ENCODE measurements at regions not wholly inside any gene's neighbourhood (a gene's known extent, or its start where the extent isn't known, plus 50 kb on each side); places are given as distances from the start of the nearest gene placed in this dataset.

- DNase-seq = no peak
- intact Hi-C loops (cut with micrococcal nuclease) = no loop called here
- CTCF ChIA-PET = no interaction called here
- no peaks in the 10 kb centered on the region for H3K9me2 ChIP-seq (replicated peaks; ENCODE audit: low read length)
- H3K27me3 ChIP-seq (ENCODE audit: low read length) = no peaks in the 10 kb centered on the region
- BruUV-seq (replicated peaks) = no TSS peak
- no peaks in the 10 kb centered on the region for H3F3A ChIP-seq (ENCODE audit: low read length, unreplicated experiment)
- no peak overlapping the region for H3K27ac ChIP-seq (ENCODE audit: low read length)
- no peaks in the 10 kb centered on the region for H3K4me1 ChIP-seq (ENCODE audit: insufficient read depth, low read length)
- POLR2A ChIA-PET (ENCODE audit: unreplicated experiment) = no interaction called here
- H3K4me3 ChIP-seq (ENCODE audit: low read length) = no peak overlapping the region
- H3K9me3 ChIP-seq (ENCODE audit: low read length) = no peaks in the 10 kb centered on the region
- H3K4me2 ChIP-seq (ENCODE audit: low read length) = no peak overlapping the region
- no peak for TF ChIP-seq CTCF (conservative IDR thresholded peaks at IDR 0.05; ENCODE audit: low read depth, low read length)
- TF ChIP-seq EZH2 (IDR thresholded peaks at IDR 0.05; ENCODE audit: low read length, unreplicated experiment) = no peak
- no peak for TF ChIP-seq EZH2phosphoT487 (IDR thresholded peaks at IDR 0.05; ENCODE audit: borderline replicate concordance, low read length)
- ATAC-seq = no peak
- H3K36me3 ChIP-seq (ENCODE audit: low read depth, low read length) = no peaks in the 10 kb centered on the region
- H2AFZ ChIP-seq (ENCODE audit: low read length) = no peak overlapping the region
- H4K20me1 ChIP-seq (ENCODE audit: low read length) = no peaks in the 10 kb centered on the region
- no peak overlapping the region for H3K9ac ChIP-seq (ENCODE audit: low read length)
- no peaks in the 10 kb centered on the region for H3K79me2 ChIP-seq (ENCODE audit: low read length)
These were observed 412.9 kb upstream of the SPRY2 start for GRCh38 chr13:80753866-80754265.

GRCh38 chr13:80751854-80752253, 410.9 kb upstream of the SPRY2 start:
- H3K27ac ChIP-seq (ENCODE audit: low read length) = no peak overlapping the region
- no peak overlapping the region for H3K4me3 ChIP-seq (ENCODE audit: low read length)
- ChIA-PET CTCF (no interaction called here), POLR2A (ENCODE audit: unreplicated experiment) (no interaction called here)
- no peak overlapping the region for H2AFZ ChIP-seq (ENCODE audit: low read length)
- DNase-seq (no peak), ATAC-seq (no peak)
- no peak for TF ChIP-seq CTCF (conservative IDR thresholded peaks at IDR 0.05; ENCODE audit: low read depth, low read length)
- TF ChIP-seq EZH2 (IDR thresholded peaks at IDR 0.05; ENCODE audit: low read length, unreplicated experiment) = no peak
- no peak for TF ChIP-seq EZH2phosphoT487 (IDR thresholded peaks at IDR 0.05; ENCODE audit: borderline replicate concordance, low read length)
- no peaks in the 10 kb centered on the region for H3K27me3 ChIP-seq (ENCODE audit: low read length)
- H3K9me3 ChIP-seq (ENCODE audit: low read length) = no peaks in the 10 kb centered on the region
- BruUV-seq (replicated peaks) = no TSS peak
- H3F3A ChIP-seq (ENCODE audit: low read length, unreplicated experiment) = no peaks in the 10 kb centered on the region
- H3K79me2 ChIP-seq (ENCODE audit: low read length) = no peaks in the 10 kb centered on the region
- H3K9me2 ChIP-seq (replicated peaks; ENCODE audit: low read length) = no peaks in the 10 kb centered on the region
- intact Hi-C loops (cut with micrococcal nuclease) = no loop called here
- no peak overlapping the region for H3K9ac ChIP-seq (ENCODE audit: low read length)
- H3K4me1 ChIP-seq (ENCODE audit: insufficient read depth, low read length) = no peaks in the 10 kb centered on the region
- no peaks in the 10 kb centered on the region for H4K20me1 ChIP-seq (ENCODE audit: low read length)
- H3K36me3 ChIP-seq (ENCODE audit: low read depth, low read length) = no peaks in the 10 kb centered on the region
- no peak overlapping the region for H3K4me2 ChIP-seq (ENCODE audit: low read length)

- Histone ChIP-seq H3K79me2 (ENCODE audit: low read length) (no peaks in the 10 kb centered on the region), H3K4me2 (ENCODE audit: low read length) (no peak overlapping the region), H4K20me1 (ENCODE audit: low read length) (no peaks in the 10 kb centered on the region), H3K27me3 (ENCODE audit: low read length) (no peaks in the 10 kb centered on the region), H3K36me3 (ENCODE audit: low read depth, low read length) (no peaks in the 10 kb centered on the region), H3K27ac (ENCODE audit: low read length) (no peak overlapping the region), H3K4me3 (ENCODE audit: low read length) (no peak overlapping the region), H2AFZ (ENCODE audit: low read length) (no peak overlapping the region), H3K9ac (ENCODE audit: low read length) (no peak overlapping the region), H3K4me1 (ENCODE audit: insufficient read depth, low read length) (no peaks in the 10 kb centered on the region), H3F3A (ENCODE audit: low read length, unreplicated experiment) (no peaks in the 10 kb centered on the region), H3K9me3 (ENCODE audit: low read length) (no peaks in the 10 kb centered on the region), H3K9me2 (replicated peaks; ENCODE audit: low read length) (no peaks in the 10 kb centered on the region)
- ATAC-seq (no peak), DNase-seq (no peak)
- TF ChIP-seq CTCF (conservative IDR thresholded peaks at IDR 0.05; ENCODE audit: low read depth, low read length) (no peak), EZH2phosphoT487 (IDR thresholded peaks at IDR 0.05; ENCODE audit: borderline replicate concordance, low read length) (no peak), EZH2 (IDR thresholded peaks at IDR 0.05; ENCODE audit: low read length, unreplicated experiment) (no peak)
- intact Hi-C loops (cut with micrococcal nuclease) = no loop called here
- ChIA-PET POLR2A (ENCODE audit: unreplicated experiment) (no interaction called here), CTCF (no interaction called here)
- no TSS peak for BruUV-seq (replicated peaks)
These were observed 403.4 kb upstream of the SPRY2 start for GRCh38 chr13:80744147-80744914.
